Esophagus squamous epithelium (tissue), 5 donors: ENCODE measurements at regions not wholly inside any gene's neighbourhood (a gene's known extent, or its start where the extent isn't known, plus 50 kb on each side); places are given as distances from the start of the nearest gene placed in this dataset.

Source experiments
- DNase-seq: peaks from one replicate; lab custom pipeline; 2025; lab: John Stamatoyannopoulos, UW
- H3K27ac ChIP-seq, 4 donors: fragments of 200-600 bp; sonication (generic); one replicate each; pipeline ENCODE4 v1.5.1; 2016 to 2019; ENCODE audit warnings: mild to moderate bottlenecking in 1 of 4
- H3K27me3 ChIP-seq, 4 donors: fragments of 200-600 bp; sonication (generic); 1 replicate in 3 of 4; 2 replicates in 1 of 4; pipeline versions ENCODE4 v1.5.1 to v1.6.0; 2017 to 2021; ENCODE audit warnings: antibody characterized with exemption in 1 of 4
- H3K36me3 ChIP-seq, 3 donors: fragments of 200-600 bp; sonication (generic); one replicate each; pipeline ENCODE4 v1.5.1; 2016 to 2019
- H3K4me1 ChIP-seq, 3 donors: fragments of 200-600 bp; sonication (generic); one replicate each; pipeline ENCODE4 v1.5.1; 2017 to 2019
- H3K4me3 ChIP-seq, 4 donors: fragments of 200-600 bp; sonication (generic); 1 replicate in 3 of 4; 2 replicates in 1 of 4; pipeline ENCODE4 v1.5.1; 2016 to 2019; ENCODE audit warnings: mild to moderate bottlenecking in 2 of 4, moderate library complexity in 1 of 4
- H3K9me3 ChIP-seq, 3 donors: fragments of 200-600 bp; sonication (generic); one replicate each; pipeline ENCODE4 v1.5.1; 2016 to 2019
- CTCF ChIP-seq, 6 experiments: fragments of 450-650 bp in 4 of 6; fragments of 200-600 bp in 2 of 6; sonication (generic) in 2 of 6; IDR thresholded peaks; one replicate each; pipeline ENCODE4 v1.5.1; 2016 to 2019; ENCODE audit warnings: antibody characterized with exemption in 6 of 6, mild to moderate bottlenecking in 4 of 6, moderate library complexity in 4 of 6
- POLR2A ChIP-seq, 4 donors: fragments of 450-650 bp; IDR thresholded peaks; one replicate each; pipeline ENCODE4 v1.6.1; 2017; ENCODE audit warnings: antibody characterized with exemption in 4 of 4, mild to moderate bottlenecking in 4 of 4, moderate library complexity in 3 of 4
- WGBS, 2 donors: methylation state at CpG; one replicate each; pipeline ENCODE4 v1.1.5; 2018; 5-methylcytosine and 5-hydroxymethylcytosine counted together
- intact Hi-C: fragments of 100-400 bp; cut with DNase I; formaldehyde crosslinking; loops from one replicate; pipeline ENCODE4 v1.15.0; 2022
- donor health status: DM: yes; HTN: yes; CAD: no.

GRCh38 chr5:169350759-169351240 is 49.9 kb upstream of the SLIT3 start:
- no peak overlapping the region for H3K4me3 ChIP-seq
- intact Hi-C loops: no loop called here
- no peak for DNase-seq
- no peak for TF ChIP-seq CTCF (IDR thresholded peaks at IDR 0.05)
- TF ChIP-seq POLR2A (IDR thresholded peaks at IDR 0.05): no peak
- H3K27ac ChIP-seq: no peak overlapping the region
- 17 to 31% methylated on average over 6 to 7 of the region's 7 CpGs for WGBS, 2 donors
- H3K9me3 ChIP-seq: no peaks in the 10 kb centered on the region
- peaks cover 0 to 7% (median 0%) of the 10 kb centered on the region in 4 donors for H3K27me3 ChIP-seq
- H3K4me1 ChIP-seq: peaks cover 0 to 15% (median 12%) of the 10 kb centered on the region in 3 donors
- no peaks in the 10 kb centered on the region for H3K36me3 ChIP-seq
